K562 (cell line): ENCODE measurements at regions not wholly inside any gene's neighbourhood (a gene's known extent, or its start where the extent isn't known, plus 50 kb on each side); places are given as distances from the start of the nearest gene placed in this dataset.

Experiments
- ATAC-seq: fragments of 200-7000 bp; cut with Tn5 transposase; 3 replicates; pipeline ENCODE4 v1.9.1; 2020; ENCODE audit warnings: moderate library complexity
- BruUV-seq: library from RNA; stranded (reverse); fragments of 400-500 nt; replicated peaks from 2 replicates; lab custom pipeline; 2021; lab: Mats Ljungman, UMichigan
- CTCF ChIA-PET: fragments of 300-600 bp; formaldehyde crosslinking; extraction: SDS; loops from one replicate; lab custom pipeline; 2021; ENCODE audit warnings: low intra/inter-chr PET ratio; lab: Yijun Ruan, JAX
- POLR2A ChIA-PET: fragments of 300-600, 350-650 bp; sonication (Branson Sonifier 250); formaldehyde crosslinking; extraction: SDS; loops from one replicate; lab custom pipeline; 2021; ENCODE audit warnings: antibody characterized with exemption, inconsistent platforms; lab: Yijun Ruan, JAX
- DNase-seq, 4 experiments: peaks; one replicate each; pipeline versions ENCODE4 v3.0.0 to v3.0.0-alpha.2; 2011 to 2018; ENCODE audit warnings: low spot score in 3 of 4, mixed read lengths in 3 of 4; ENCODE audit errors: extremely low read depth in 1 of 4
- FAIRE-seq: peaks from 2 replicates; lab custom pipeline; 2011; peaks lifted over from hg19 to GRCh38; lab: Jason Lieb, UNC
- H2AFZ ChIP-seq: 2 replicates; pipeline ENCODE4 v1.6.0; 2011; ENCODE audit warnings: low read depth, low read length, control low read depth, inconsistent platforms
- H3K27ac ChIP-seq: fragments of 200-600 bp; 3 replicates; pipeline ENCODE4 v1.8.0; 2011; ENCODE audit warnings: low read depth, mild to moderate bottlenecking, control low read depth, inconsistent platforms, low read length, moderate library complexity, mixed read lengths; ENCODE audit errors: extremely low read depth
- H3K27me3 ChIP-seq, 2 experiments: fragments of 300-600 bp in 1 of 2; 2 replicates in 1 of 2; 3 replicates in 1 of 2; pipeline versions ENCODE4 v1.6.0 to v1.8.0; 2011; ENCODE audit warnings: inconsistent platforms in 2 of 2, low read length in 2 of 2, mild to moderate bottlenecking in 1 of 2, mixed read lengths in 1 of 2, moderate library complexity in 1 of 2; ENCODE audit not compliant: control insufficient read depth in 2 of 2, insufficient read depth in 2 of 2
- H3K36me3 ChIP-seq: fragments of 300-600 bp; 3 replicates; pipeline ENCODE4 v1.8.0; 2011; ENCODE audit warnings: mild to moderate bottlenecking, low read length, inconsistent platforms; ENCODE audit not compliant: control insufficient read depth, insufficient read depth
- H3K4me1 ChIP-seq, 2 experiments: fragments of 200-600 bp in 1 of 2; replicated peaks in 1 of 2; 2 replicates in 1 of 2; 3 replicates in 1 of 2; pipeline versions ENCODE4 v1.5.1 to v1.8.0; 2011; ENCODE audit warnings: inconsistent platforms in 2 of 2, low read length in 2 of 2, mild to moderate bottlenecking in 1 of 2, mixed read lengths in 1 of 2, moderate library complexity in 1 of 2; ENCODE audit not compliant: control insufficient read depth in 2 of 2, insufficient read depth in 2 of 2
- H3K4me2 ChIP-seq: 2 replicates; pipeline ENCODE4 v1.6.1; 2011; ENCODE audit warnings: low read length, control low read depth, inconsistent platforms, mixed read lengths; ENCODE audit not compliant: insufficient read depth
- H3K4me3 ChIP-seq: fragments of 200-600 bp; sonication (generic), shearing (Covaris generic); 2 replicates; pipeline ENCODE4 v1.5.1; 2016; ENCODE audit warnings: control low read depth, inconsistent platforms
- H3K79me2 ChIP-seq: fragments of 200-600 bp; 3 replicates; pipeline ENCODE4 v1.8.0; 2011; ENCODE audit warnings: low read length, inconsistent platforms; ENCODE audit not compliant: control insufficient read depth, insufficient read depth
- H3K9ac ChIP-seq, 2 experiments: 2 replicates each; pipeline versions ENCODE4 v1.6.0 to v1.6.1; 2011; ENCODE audit warnings: low read depth in 2 of 2, low read length in 2 of 2, control low read depth in 1 of 2, inconsistent platforms in 1 of 2, mild to moderate bottlenecking in 1 of 2, mixed read lengths in 1 of 2; ENCODE audit not compliant: insufficient read depth in 1 of 2
- H3K9me1 ChIP-seq: one replicate; pipeline ENCODE4 v1.6.0; 2011; ENCODE audit warnings: inconsistent platforms, mild to moderate bottlenecking, low read length, moderate library complexity; ENCODE audit not compliant: control insufficient read depth, insufficient read depth
- H3K9me3 ChIP-seq: replicated peaks from 2 replicates; pipeline ENCODE4 v1.5.1; 2011; ENCODE audit warnings: low read depth, low read length, inconsistent platforms; ENCODE audit not compliant: control insufficient read depth, insufficient read depth
- H4K20me1 ChIP-seq: replicated peaks from 2 replicates; pipeline ENCODE4 v1.6.1; 2011; ENCODE audit warnings: low read length, inconsistent platforms, mixed read lengths; ENCODE audit not compliant: control insufficient read depth, insufficient read depth
- BMI1 ChIP-seq: fragments of 150-350 bp; IDR thresholded peaks from 2 replicates; pipeline ENCODE4 v1.6.1; 2014; ENCODE audit warnings: low read length
- FIP1L1 ChIP-seq: fragments of 200-400 bp; formaldehyde crosslinking; IDR thresholded peaks from 2 replicates; pipeline ENCODE4 v1.6.1; 2018; ENCODE audit warnings: mild to moderate bottlenecking, low read depth, low read length; ENCODE audit not compliant: poor library complexity, severe bottlenecking
- STAG1 ChIP-seq: sonication (generic); formaldehyde crosslinking; IDR thresholded peaks from 2 replicates; pipeline ENCODE4 v1.5.0; 2020; ENCODE audit warnings: missing genetic modification reagents, borderline replicate concordance
- ZNF140 ChIP-seq: fragments of 250-450 bp; sonication (Bioruptor Pico); IDR thresholded peaks from 2 replicates; pipeline ENCODE4 v1.8.0; 2021; ENCODE audit warnings: moderate library complexity, mild to moderate bottlenecking, inconsistent platforms
- WGBS: fragments of 100-300 bp; shearing (Covaris generic); methylation state at CpG from one replicate; pipeline ENCODE4 v1.1.6; 2016; ENCODE audit warnings: low coverage, mixed read lengths; ENCODE audit not compliant: insufficient coverage; ENCODE audit errors: missing lambda C conversion rate; 5-methylcytosine and 5-hydroxymethylcytosine counted together
- in situ Hi-C: fragments of 300-500 bp; cut with MboI; formaldehyde crosslinking; loops from 4 replicates; pipeline ENCODE4 v1.15.0; 2018; ENCODE audit warnings: inconsistent platforms, mixed read lengths
- intact Hi-C: fragments of 100-400 bp; cut with micrococcal nuclease; formaldehyde crosslinking; loops from 2 replicates; pipeline ENCODE4 v1.14.2; 2022
- TF ChIP-seq, protein P1 (sequence below): fragments of 450-650 bp; IDR thresholded peaks from 2 replicates; pipeline ENCODE4 v1.6.1; 2017; ENCODE audit warnings: antibody characterized with exemption
- TF ChIP-seq, protein P2 (sequence below): fragments of 450-650 bp; IDR thresholded peaks from one replicate; pipeline ENCODE4 v1.6.1; 2018; ENCODE audit warnings: mild to moderate bottlenecking, moderate library complexity; ENCODE audit not compliant: partially characterized antibody

DNA sequence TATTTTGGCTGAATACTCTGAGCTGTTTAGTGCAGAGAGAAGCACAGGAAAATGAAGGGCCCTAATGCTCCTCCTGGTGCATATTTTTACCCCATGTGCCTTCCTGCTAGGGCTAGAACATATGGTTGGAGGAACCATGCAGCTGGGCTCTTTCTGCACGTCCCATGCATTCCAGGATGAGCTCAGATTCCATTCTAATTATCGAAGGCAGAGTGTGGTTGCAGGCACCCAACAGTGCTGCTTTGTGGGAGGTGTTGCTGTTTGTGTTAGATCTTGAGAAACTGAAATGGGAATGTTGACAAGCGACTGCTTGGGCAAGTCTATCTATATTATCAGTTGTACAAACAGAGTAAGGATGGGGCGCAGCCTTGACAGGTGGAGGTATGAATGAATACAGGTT is 419.5 kb downstream of the DHX35 start (continued):
- TF ChIP-seq, protein P1, sequence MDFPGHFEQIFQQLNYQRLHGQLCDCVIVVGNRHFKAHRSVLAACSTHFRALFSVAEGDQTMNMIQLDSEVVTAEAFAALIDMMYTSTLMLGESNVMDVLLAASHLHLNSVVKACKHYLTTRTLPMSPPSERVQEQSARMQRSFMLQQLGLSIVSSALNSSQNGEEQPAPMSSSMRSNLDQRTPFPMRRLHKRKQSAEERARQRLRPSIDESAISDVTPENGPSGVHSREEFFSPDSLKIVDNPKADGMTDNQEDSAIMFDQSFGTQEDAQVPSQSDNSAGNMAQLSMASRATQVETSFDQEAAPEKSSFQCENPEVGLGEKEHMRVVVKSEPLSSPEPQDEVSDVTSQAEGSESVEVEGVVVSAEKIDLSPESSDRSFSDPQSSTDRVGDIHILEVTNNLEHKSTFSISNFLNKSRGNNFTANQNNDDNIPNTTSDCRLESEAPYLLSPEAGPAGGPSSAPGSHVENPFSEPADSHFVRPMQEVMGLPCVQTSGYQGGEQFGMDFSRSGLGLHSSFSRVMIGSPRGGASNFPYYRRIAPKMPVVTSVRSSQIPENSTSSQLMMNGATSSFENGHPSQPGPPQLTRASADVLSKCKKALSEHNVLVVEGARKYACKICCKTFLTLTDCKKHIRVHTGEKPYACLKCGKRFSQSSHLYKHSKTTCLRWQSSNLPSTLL, result no peak
- TF ChIP-seq FIP1L1 (no peak), STAG1 (CRISPR knock-in tag) (no peak)

DNA sequence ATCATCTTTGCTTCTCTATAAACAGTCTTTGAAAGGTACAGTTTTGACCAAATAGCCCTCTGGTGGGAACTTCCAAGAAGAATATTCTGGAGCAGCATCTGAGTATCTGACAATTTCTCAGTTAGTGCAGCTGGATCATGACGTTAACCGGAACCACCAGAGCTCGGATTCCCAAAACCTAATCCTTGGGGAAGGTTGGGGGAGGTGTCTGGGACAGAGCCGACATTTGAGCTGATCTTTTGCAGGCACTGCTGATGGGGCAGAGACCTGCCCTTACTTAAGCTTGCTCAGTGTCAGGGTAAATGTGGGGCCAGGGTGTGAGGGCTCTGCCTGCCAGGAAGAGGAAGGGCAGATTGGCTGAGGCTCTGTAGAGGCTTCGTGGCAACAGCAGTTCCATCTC is 416.6 kb downstream of the DHX35 start:
- 3% methylated on average over 5 of the region's 5 CpGs for WGBS
- no peaks in the 10 kb centered on the region for H3K4me1 ChIP-seq
- no peak for DNase-seq
- no peak overlapping the region for H2AFZ ChIP-seq
- H3K4me2 ChIP-seq, result no peak overlapping the region
- CTCF ChIA-PET, result no interaction called here
- no peak overlapping the region for H3K9ac ChIP-seq
- H3K9me3 ChIP-seq, result no peaks in the 10 kb centered on the region; the same call in 1 of the 2 replicates
- no peaks in the 10 kb centered on the region for H4K20me1 ChIP-seq
- no peak overlapping the region for H3K4me3 ChIP-seq
- in situ Hi-C loops, result no loop called here
- ATAC-seq, result no peak
- no peak overlapping the region for H3K27ac ChIP-seq
- intact Hi-C loops, result no loop called here
- no peak for FAIRE-seq
- TF ChIP-seq, protein P2, sequence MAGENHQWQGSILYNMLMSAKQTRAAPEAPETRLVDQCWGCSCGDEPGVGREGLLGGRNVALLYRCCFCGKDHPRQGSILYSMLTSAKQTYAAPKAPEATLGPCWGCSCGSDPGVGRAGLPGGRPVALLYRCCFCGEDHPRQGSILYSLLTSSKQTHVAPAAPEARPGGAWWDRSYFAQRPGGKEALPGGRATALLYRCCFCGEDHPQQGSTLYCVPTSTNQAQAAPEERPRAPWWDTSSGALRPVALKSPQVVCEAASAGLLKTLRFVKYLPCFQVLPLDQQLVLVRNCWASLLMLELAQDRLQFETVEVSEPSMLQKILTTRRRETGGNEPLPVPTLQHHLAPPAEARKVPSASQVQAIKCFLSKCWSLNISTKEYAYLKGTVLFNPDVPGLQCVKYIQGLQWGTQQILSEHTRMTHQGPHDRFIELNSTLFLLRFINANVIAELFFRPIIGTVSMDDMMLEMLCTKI, result no peak
- TF ChIP-seq ZNF140 (no peak), BMI1 (no peak)
- BruUV-seq, result no TSS peak
- H3K27me3 ChIP-seq, result no peaks in the 10 kb centered on the region
- POLR2A ChIA-PET, result no interaction called here
- no peaks in the 10 kb centered on the region for H3K36me3 ChIP-seq
- no peaks in the 10 kb centered on the region for H3K9me1 ChIP-seq
- H3K79me2 ChIP-seq, result no peaks in the 10 kb centered on the region
